ENCODE measurements at regions not wholly inside any gene's neighbourhood (a gene's known extent, or its start where the extent isn't known, plus 50 kb on each side); places are given as distances from the start of the nearest gene placed in this dataset.
"Not testable (repeated sequence)": the region's sequence is repeated elsewhere in the genome, so short reads cannot be mapped to it uniquely, and the experiment has no call there.

DNA sequence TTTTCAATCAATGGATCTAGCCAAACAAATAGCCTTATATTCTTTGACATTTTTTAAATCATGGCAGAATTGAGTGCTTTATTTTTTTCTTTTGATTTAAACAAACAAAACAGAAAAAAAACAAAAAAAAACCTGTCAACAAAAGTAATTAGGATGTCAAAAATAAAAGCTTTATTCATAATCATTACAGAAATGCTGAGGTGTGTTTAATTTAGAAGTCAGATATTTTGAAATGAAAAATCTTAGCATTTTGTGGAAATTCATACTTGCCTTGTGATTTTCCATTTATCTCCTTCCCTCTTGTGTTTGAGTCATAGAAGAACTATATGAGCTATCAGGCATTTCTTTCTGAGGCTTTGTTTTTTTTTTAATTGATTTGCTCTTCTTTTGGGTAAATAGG, 387.0 kb upstream of the STXBP6 start:
- no peak for DNase-seq (ENCODE audit: low read depth, low spot score)

GRCh38 chr14:25436288-25436875, 386.4 kb upstream of the STXBP6 start:
- DNase-seq (ENCODE audit: low read depth, low spot score), result no peak

- DNase-seq (ENCODE audit: low read depth, low spot score), result no peak
Measured at GRCh38 chr14:25431211-25432076, 381.5 kb upstream of the STXBP6 start.

DNA sequence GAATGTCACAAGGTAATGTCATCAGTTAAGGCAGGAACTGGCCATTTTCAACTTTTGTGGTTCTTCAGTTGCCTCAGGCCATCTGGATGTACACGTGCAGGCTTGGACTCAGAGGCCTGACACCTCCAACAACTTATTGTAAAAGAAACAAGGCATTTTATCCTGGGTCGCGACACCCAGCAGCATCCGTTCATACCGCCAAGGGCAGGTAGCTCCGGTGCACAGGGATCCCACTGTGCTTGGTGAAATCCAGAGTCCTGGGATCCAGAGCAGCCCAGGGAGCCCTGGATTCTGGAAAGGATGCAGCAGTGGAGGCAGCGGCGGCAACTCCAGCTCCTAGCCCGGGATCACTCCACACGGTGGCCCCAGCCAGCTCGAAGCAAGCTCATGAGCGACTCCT, 380.9 kb upstream of the STXBP6 start:
- no peak for DNase-seq (ENCODE audit: low read depth, low spot score)

- DNase-seq (ENCODE audit: low read depth, low spot score), result no peak
Measured at GRCh38 chr14:25412998-25413397, 363.1 kb upstream of the STXBP6 start.

DNA sequence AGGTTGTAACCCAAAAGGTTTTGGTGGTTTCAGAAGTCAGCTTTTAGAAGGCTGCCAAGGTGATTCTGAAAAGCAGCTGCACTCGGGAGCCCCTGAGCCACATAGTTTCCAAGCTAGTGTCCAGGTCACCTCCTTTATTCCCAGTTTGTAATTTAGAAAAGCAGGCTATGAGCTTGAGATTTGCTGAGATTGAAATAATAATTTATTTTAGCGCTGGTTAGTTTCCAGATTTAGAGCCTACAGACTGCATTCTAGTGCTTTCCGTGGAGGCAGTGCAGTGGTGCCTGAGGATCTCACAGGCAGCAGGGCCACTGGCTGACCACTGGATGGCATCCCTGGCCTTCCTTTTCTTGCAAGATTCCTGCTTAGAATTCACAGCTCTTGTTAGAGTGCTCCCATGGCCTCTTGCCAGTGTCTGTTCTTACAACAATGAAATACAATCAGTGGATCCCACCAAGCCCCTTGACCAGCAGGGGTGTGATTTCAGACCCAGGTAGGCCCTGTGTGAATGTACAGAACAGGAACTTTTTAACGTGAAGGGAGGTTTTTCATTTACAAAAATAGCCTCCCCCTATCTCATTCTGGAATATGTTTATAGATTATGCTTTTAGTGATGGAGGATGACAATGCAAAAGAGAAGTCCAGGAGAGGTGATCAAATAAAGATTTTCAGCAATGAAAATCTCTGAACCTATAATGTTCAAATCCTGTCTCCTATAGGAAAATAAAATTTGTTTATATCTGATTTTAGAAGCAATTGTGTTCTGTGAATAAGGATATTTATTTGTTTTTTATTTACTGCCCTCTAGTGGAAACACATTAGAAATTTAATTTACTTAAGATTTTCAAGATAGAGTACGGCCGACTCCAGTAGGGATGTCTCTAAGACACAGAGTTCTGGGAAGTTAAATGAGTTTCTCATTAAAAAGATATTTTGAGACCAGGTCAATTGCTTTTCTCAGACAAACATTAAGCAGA, 362.1 kb upstream of the STXBP6 start:
- DNase-seq (ENCODE audit: low read depth, low spot score), result no peak

DNA sequence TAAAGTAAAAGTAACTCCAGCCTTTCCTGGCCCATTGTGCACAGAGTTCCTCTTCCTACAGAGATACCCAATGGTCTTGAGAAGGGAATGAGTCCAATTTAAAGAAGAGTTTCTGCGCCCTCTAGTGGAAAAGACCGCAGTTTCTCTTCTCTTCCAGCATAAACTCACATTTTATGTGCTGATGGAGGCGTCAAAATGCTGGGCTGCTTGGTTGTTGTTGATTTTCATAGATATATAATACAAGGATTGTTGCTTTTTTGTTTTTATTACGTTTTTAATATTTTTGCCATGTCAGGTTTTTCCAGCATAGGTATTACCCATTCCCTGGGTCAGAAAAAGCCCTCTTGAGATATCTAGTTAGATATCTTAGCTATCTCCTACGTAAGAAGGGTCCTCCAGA, 356.9 kb upstream of the STXBP6 start:
- no peak for DNase-seq (ENCODE audit: low read depth, low spot score)

DNA sequence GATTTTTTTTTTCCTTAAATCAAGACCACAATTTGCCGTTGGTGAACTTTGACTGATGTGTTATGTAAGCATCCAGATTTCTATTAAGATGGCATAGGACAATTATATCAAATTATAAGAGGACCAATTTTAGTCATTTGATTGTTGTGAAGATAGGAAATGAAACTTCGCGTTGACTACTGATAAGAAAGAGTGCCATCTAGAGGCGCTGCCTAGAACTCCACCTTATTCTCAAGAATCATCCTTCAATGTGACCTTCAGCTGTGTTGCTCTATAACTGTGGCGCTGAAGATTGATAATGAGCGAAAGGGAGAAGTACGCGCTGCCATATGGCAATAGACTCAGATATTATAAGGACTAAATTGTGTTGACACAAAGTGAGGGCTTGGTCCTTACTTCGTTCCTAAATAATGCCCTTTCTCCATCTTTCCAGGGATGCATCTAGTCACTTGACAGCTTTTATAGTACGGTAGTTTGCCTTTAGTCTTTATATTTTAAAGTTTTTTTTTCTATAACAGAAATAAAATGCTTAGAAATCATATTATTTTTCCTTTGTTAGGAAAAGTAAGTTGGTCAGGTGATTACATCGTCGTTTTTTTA, 350.8 kb upstream of the STXBP6 start:
- DNase-seq (ENCODE audit: low read depth, low spot score), result no peak

DNA sequence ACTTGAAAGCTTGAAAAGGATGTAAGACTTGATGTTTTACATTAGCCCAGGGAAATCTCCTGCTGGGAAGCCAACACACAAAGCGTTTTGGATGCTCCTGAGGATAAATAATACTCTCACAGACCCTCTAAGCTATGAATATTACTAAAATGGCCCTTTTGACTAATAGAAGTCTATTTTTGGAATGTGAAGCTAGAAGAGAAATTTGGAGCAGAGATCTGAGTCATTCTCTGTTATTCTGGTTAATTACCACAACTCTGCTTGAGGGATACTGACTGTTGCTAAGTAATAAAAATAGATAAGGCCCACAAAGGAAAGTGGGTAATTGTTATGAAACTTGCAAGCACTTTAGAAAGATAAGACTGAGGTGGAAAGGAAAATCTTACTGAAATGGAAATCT, 346.2 kb upstream of the STXBP6 start:
- DNase-seq (ENCODE audit: low read depth, low spot score), result no peak

GRCh38 chr14:25394791-25395391, 344.9 kb upstream of the STXBP6 start:
- DNase-seq (ENCODE audit: low read depth, low spot score), result no peak

- DNase-seq (ENCODE audit: low read depth, low spot score), result no peak
Measured at GRCh38 chr14:25394356-25394755, 344.4 kb upstream of the STXBP6 start.

DNA sequence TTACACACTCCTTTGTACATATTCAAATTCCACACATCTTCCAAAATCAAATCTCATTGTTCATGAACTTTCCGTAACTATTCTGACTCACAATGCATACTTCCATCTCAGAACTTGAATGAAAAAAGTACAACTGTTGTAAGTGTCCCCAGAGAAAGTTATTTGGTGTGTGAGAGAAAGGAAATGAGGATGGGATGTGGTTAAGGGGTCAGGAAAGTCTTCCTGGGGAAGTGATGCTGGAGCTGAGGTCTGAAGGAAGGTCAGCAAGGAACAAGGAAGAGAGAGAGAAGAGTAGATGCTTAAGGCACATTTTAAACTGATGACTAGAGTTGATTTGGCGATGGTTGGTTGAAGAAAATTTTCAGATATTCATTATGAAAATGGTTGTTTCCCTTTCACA, 340.0 kb upstream of the STXBP6 start:
- no peak for DNase-seq (ENCODE audit: low read depth, low spot score)

DNA sequence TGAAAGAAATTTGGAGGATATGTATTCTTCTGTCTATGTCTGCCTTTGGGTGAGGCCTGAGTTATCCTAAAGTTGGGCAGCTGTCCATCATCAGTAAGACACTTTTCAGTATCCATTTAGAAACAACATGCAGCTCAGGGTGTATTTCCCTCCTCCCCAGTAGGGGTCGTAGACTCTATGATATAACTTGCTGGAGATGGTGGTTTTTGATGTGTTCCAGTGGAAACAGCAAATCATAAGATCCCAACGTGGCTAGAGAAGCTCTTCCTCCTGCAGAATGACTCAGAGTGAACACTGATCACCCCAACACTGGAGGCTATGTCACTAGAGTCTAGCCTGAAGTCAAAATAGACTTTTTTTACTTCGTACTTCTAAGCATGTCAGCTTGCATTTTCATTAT, 331.6 kb upstream of the STXBP6 start:
- DNase-seq (ENCODE audit: low read depth, low spot score), result no peak

GRCh38 chr14:25375639-25376038, 325.7 kb upstream of the STXBP6 start:
- no peak for DNase-seq (ENCODE audit: low read depth, low spot score)

DNA sequence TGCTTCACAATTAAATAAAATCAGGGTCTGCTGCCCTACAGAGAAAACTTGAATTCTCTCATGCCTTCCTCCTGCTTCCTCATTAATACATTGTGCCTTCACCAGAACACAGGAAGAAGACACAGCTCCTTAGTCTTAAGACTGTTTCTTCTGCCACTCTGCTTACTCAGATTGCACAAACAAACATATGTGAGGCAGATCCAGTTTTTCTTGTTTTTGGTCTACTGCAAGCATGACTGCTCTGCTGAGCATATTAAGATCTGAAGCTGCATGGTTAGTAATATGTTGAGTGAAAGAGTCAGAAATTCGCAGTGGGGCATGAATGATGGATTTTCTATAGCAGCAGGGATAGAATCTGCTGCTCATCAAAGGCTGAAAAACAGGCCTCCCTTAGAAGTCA, 321.1 kb upstream of the STXBP6 start:
- DNase-seq (ENCODE audit: low read depth, low spot score), result no peak

GRCh38 chr14:25370057-25370456, 320.1 kb upstream of the STXBP6 start:
- DNase-seq (ENCODE audit: low read depth, low spot score), result not testable (repeated sequence)

- no peak for DNase-seq (ENCODE audit: low read depth, low spot score)
Measured at GRCh38 chr14:25358330-25358729, 308.4 kb upstream of the STXBP6 start.

DNA sequence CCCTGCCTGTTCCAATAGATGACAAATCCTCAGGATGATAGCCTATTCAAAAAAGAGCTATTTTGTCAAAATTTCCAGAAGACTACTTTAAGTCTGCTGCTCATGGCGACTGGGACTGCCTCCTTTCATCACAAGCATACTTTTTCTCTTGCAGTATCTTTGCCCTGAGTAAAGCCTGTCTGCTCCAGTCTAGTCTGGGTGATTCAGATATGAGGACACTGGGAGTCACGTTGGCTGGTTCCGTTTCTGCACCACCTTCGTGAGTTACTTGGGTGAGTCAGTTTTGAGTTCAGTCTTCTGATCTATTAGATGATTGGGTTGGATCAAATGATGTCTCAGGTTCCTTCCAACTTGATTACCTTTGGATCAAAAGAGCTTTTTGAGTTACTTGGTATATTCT, 301.3 kb upstream of the STXBP6 start:
- DNase-seq (ENCODE audit: low read depth, low spot score), result no peak

- DNase-seq (ENCODE audit: low read depth, low spot score), result no peak
Measured at GRCh38 chr14:25350802-25351201, 300.9 kb upstream of the STXBP6 start.

DNA sequence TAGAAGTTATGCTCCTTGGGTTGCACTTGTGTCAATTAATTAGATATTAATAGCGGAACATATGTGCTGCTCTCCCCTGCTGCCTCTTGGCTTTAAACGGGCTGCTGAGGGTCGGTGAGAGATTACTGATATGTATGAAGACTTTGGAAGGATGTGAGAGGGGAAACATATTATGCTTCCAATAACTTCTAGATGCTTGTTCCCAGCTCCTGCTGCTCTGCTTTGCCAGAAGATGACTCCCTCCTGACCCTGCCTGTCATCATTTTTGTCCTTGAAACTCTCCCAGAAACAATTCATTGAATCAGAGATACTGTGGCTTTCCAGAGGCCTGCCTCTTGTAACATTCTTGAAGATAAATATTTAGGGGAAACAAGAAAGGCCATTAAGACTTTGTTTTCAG, 300.1 kb upstream of the STXBP6 start:
- DNase-seq (ENCODE audit: low read depth, low spot score), result no peak

- DNase-seq (ENCODE audit: low read depth, low spot score), result no peak
Measured at GRCh38 chr14:25349269-25349668, 299.3 kb upstream of the STXBP6 start.

All from activated CD4-positive, CD25-positive, alpha-beta regulatory T cell treated with anti-CD3 and anti-CD28 coated beads, Interleukin-2, amount 50 U/mL, for 16 hours (primary cell).